WTC11 (cell line): ENCODE measurements at regions not wholly inside any gene's neighbourhood (a gene's known extent, or its start where the extent isn't known, plus 50 kb on each side); places are given as distances from the start of the nearest gene placed in this dataset.

Experiments used
- CTCF ChIP-seq: fragments of 200-600 bp; IDR thresholded peaks from 2 replicates; pipeline ENCODE4 v1.8.0; 2022; ENCODE audit warnings: antibody characterized with exemption
- MAX ChIP-seq: sonication (generic); formaldehyde crosslinking; IDR thresholded peaks from 2 replicates; pipeline ENCODE4 v1.8.0; 2022; ENCODE audit warnings: mild to moderate bottlenecking, missing genetic modification reagents
- MYBL2 ChIP-seq: sonication (generic); formaldehyde crosslinking; IDR thresholded peaks from 2 replicates; pipeline ENCODE4 v1.8.1; 2023; ENCODE audit warnings: mild to moderate bottlenecking, moderate library complexity, missing genetic modification reagents
- ZNF121 ChIP-seq: sonication (generic); formaldehyde crosslinking; IDR thresholded peaks from 2 replicates; pipeline ENCODE4 v1.8.0; 2023; ENCODE audit warnings: missing genetic modification reagents

- TF ChIP-seq CTCF (no peak), ZNF121 (CRISPR knock-in tag) (no peak), MYBL2 (CRISPR knock-in tag) (no peak), MAX (CRISPR knock-in tag) (no peak)
Observed at GRCh38 chr2:16335604-16335930, 330.1 kb downstream of the CYRIA start.
